ENCODE measurements at regions not wholly inside any gene's neighbourhood (a gene's known extent, or its start where the extent isn't known, plus 50 kb on each side); places are given as distances from the start of the nearest gene placed in this dataset.

DNA sequence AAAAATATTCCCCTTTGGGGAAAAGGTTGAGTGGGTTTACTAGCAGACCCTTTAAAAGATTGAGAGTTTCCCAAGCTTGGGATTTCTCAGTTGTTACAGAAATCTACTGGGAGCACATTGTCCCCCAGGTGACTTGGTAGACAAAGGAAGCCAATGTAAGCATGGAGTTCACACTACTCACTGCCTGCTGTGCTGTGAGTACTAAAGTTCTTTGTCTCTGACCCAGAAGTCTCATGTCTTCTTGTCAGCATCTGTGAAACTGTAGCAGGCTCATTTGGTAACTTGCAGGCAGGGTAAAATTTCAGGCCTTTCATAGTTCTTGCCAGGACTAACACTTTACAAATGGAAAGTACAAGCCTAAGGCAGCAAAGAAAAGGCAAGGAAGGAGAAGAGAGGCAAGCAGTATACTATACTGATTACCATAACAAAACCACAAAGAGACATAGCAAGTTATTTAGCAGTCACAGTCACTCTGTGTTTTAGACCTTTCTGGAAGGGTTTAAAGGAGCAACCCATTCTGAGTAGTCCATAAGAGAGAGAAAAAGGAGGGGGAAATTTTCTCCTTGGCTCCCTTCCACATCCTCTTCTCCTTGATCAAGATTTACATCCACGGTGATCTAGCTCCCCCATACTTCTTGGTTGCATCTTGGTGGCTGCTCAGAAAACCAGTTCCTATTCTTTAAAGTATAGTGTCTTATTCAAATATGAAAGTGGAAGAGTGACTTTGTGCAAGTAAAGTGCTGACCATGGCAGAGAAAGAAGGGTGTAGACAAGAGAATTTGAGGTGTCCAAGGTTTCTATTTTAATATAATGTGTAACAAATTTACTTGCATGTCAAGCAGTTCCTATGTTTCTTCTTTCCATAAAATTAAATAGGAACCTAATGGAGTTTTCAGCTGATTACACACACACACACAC is 160.0 kb upstream of the PDE5A start:
- Histone ChIP-seq H3K4me3 (no peak overlapping the region), H3K27ac (no peak overlapping the region)
- DNase-seq (ENCODE audit: low spot score): no peak
- TF ChIP-seq, protein P1, sequence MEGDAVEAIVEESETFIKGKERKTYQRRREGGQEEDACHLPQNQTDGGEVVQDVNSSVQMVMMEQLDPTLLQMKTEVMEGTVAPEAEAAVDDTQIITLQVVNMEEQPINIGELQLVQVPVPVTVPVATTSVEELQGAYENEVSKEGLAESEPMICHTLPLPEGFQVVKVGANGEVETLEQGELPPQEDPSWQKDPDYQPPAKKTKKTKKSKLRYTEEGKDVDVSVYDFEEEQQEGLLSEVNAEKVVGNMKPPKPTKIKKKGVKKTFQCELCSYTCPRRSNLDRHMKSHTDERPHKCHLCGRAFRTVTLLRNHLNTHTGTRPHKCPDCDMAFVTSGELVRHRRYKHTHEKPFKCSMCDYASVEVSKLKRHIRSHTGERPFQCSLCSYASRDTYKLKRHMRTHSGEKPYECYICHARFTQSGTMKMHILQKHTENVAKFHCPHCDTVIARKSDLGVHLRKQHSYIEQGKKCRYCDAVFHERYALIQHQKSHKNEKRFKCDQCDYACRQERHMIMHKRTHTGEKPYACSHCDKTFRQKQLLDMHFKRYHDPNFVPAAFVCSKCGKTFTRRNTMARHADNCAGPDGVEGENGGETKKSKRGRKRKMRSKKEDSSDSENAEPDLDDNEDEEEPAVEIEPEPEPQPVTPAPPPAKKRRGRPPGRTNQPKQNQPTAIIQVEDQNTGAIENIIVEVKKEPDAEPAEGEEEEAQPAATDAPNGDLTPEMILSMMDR (IDR thresholded peaks at IDR 0.05): no peak

DNA sequence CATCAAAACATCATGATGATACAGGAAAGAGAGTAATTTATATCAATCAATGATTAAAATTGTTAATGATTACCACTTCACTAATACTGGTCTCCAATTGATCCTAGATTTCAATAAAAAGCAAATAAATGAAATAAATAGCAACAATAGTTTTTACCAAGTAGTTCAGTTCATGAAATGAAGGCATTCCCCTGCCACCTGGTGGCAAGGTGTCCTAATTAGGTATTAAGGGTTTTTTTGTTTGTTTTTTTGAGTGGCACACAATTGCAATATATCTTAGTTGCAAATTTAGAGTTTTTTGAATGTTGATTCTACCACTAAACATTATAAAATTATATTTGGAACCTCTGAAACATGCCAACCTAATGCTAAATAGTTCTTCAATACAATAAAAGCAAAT is 157.4 kb upstream of the PDE5A start:
- Histone ChIP-seq H3K4me3 (no peak overlapping the region), H3K27ac (no peak overlapping the region)
- TF ChIP-seq, protein P1 (IDR thresholded peaks at IDR 0.05): no peak
- DNase-seq (ENCODE audit: low spot score): no peak

DNA sequence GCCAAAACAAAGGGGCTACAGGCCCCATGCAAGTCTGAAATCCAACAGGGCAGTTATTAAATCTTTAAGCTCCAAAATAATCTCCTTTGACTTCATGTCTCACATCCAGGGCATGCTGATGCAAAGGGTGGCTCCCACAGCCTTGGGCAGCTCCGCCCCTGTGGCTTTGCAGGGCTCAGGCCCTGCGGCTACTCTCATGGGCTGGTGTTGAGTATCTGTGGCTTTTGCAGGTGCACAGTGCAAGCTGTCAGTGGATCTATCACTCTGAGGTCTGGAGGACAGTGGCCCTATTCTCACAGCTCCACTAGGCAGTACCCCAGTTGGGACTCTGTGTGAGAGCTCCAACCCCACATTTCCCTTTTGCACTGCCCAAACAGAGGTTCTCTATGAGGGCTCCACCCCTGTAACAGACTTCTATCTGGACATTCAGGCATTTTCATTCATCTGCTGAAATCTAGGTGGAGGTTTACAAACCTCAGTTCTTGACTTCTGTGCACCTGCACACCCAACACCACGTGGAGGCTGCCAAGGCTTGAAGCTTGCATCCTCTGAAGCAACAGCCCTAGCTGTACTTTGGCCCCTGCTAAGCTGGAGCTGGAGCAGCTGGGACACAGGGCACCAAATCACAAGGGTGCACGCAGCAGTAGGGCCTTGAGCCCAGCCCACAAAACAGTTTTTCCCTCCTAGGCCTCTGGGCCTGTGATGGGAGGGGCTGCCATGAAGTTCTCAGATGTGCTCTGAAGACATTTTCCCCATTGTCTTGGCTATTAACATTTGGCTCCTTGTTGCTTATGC is 154.8 kb upstream of the PDE5A start:
- TF ChIP-seq, protein P1 (IDR thresholded peaks at IDR 0.05): no peak
- H3K27ac ChIP-seq: no peak overlapping the region
- no peak overlapping the region for H3K4me3 ChIP-seq
- DNase-seq (ENCODE audit: low spot score): no peak

DNA sequence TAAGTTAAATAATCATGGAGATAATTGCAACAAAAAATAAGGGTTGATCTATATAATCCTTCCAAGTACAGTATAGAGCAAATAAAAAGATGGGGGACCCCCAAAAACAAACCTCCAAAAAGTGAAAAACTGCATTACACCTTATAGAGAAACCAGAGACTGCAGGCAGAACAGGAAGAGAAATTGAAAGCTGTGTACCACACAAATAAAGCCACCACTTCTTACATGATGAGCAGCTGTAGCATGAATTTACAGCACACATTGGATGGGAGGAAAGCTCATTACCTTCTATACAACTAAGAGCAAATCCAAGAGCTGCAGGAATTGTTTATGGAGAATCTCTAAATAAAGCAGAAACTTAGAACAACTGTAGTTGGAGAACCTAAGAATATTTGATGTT is 152.4 kb upstream of the PDE5A start:
- DNase-seq (ENCODE audit: low spot score): no peak
- TF ChIP-seq, protein P1 (IDR thresholded peaks at IDR 0.05): no peak
- Histone ChIP-seq H3K27ac (no peak overlapping the region), H3K4me3 (no peak overlapping the region)

DNA sequence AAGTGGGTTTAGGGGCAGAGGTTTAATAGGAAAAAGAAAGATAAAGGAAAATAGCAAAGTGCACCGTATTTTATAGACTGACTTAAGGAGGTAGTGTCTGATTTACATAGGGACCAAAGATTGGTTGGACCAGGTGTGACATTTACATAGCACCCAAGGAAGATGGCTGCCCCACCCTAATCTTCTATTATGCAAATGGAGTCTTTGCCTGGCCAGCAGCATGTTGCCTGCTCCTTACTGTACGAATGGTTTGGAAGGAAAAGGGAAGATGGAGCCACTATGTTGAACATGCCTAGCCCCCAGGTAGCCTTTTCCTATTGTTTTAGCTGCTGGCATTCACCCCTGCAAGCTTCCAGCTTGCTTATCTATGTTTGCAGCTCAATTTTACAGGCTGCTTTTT is 146.2 kb upstream of the PDE5A start:
- TF ChIP-seq, protein P1 (IDR thresholded peaks at IDR 0.05): no peak

DNA sequence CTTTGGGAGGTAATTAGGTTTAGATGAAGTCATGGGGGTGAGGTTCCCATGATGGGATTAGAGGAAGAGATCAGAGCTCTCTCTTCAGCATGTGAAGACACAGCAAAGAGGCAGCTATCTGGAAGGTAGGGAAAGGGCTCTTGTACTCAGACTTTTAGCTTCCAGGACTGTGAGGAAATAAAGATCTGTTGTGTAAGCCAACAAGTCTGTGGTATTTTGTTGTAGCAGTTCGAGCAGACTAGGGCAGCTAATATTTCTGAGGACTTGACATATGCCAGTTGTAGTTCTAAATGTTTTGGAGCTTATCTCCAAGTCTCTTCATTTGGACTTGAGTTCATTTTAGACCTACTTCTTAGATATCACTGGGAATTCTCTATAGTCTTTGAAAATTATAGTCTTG is 137.3 kb upstream of the PDE5A start:
- TF ChIP-seq, protein P1 (IDR thresholded peaks at IDR 0.05): no peak
- no peak overlapping the region for H3K4me3 ChIP-seq
- DNase-seq (ENCODE audit: low spot score): no peak

More for the DNA sequence above, 146.2 kb upstream of the PDE5A start:
- no peak overlapping the region for H3K27ac ChIP-seq
- H3K4me3 ChIP-seq: no peak overlapping the region
- no peak for DNase-seq (ENCODE audit: low spot score)

More for the DNA sequence above, 137.3 kb upstream of the PDE5A start:
- no peak overlapping the region for H3K27ac ChIP-seq

Data from coronary artery (tissue), 2 donors.